RWPE1 (cell line): ENCODE measurements at regions not wholly inside any gene's neighbourhood (a gene's known extent, or its start where the extent isn't known, plus 50 kb on each side); places are given as distances from the start of the nearest gene placed in this dataset.

Experiments
- CTCF ChIA-PET: fragments of 350-600 bp; sonication (Branson Sonifier 250); formaldehyde crosslinking; extraction: SDS; loops from one replicate; lab custom pipeline; 2021; lab: Yijun Ruan, JAX
- POLR2A ChIA-PET: fragments of 400-600 bp; formaldehyde crosslinking; extraction: SDS; loops from one replicate; lab custom pipeline; 2020; ENCODE audit warnings: antibody characterized with exemption; ENCODE audit not compliant: low non-redundant PET; lab: Yijun Ruan, JAX
- DNase-seq: peaks from one replicate; pipeline ENCODE4 v3.0.0; 2012; ENCODE audit warnings: low spot score
- H3K27ac ChIP-seq: fragments of 450-650 bp; 2 replicates; pipeline ENCODE4 v1.5.1; 2017
- CTCF ChIP-seq: fragments of 450-650 bp; conservative IDR thresholded peaks from 2 replicates; pipeline ENCODE4 v1.5.1; 2017; ENCODE audit warnings: low read depth, mild to moderate bottlenecking

- POLR2A ChIA-PET, result no interaction called here
- TF ChIP-seq CTCF, result no peak
- CTCF ChIA-PET, result no interaction called here
- DNase-seq, result peak; percentile 50
- no peak overlapping the region for H3K27ac ChIP-seq
Observed at GRCh38 chr3:64977308-64978100, 289.7 kb upstream of the ADAMTS9 start.

GRCh38 chr3:64976456-64976855 lies 288.7 kb upstream of the ADAMTS9 start:
- ChIA-PET POLR2A (no interaction called here), CTCF (no interaction called here)

GRCh38 chr3:64975147-64975546 lies 287.3 kb upstream of the ADAMTS9 start:
- CTCF ChIA-PET, result no interaction called here
- H3K27ac ChIP-seq, result no peak overlapping the region
- TF ChIP-seq CTCF, result no peak

More at GRCh38 chr3:64976456-64976855, 288.7 kb upstream of the ADAMTS9 start:
- no peak overlapping the region for H3K27ac ChIP-seq
- no peak for DNase-seq
- TF ChIP-seq CTCF, result no peak

GRCh38 chr3:64974401-64974800 lies 286.6 kb upstream of the ADAMTS9 start:
- ChIA-PET CTCF (no interaction called here), POLR2A (no interaction called here)
- no peak for DNase-seq
- TF ChIP-seq CTCF, result no peak
- H3K27ac ChIP-seq, result no peak overlapping the region

More at GRCh38 chr3:64975147-64975546, 287.3 kb upstream of the ADAMTS9 start:
- POLR2A ChIA-PET, result no interaction called here
- DNase-seq, result no peak

- ChIA-PET POLR2A (no interaction called here), CTCF (no interaction called here)
- no peak for DNase-seq
- no peak overlapping the region for H3K27ac ChIP-seq
- no peak for TF ChIP-seq CTCF
Observed at GRCh38 chr3:64972793-64973192, 285.0 kb upstream of the ADAMTS9 start.

- CTCF ChIA-PET, result no interaction called here
- DNase-seq, result no peak
- TF ChIP-seq CTCF, result no peak
- POLR2A ChIA-PET, result no interaction called here
- H3K27ac ChIP-seq, result no peak overlapping the region
Observed at GRCh38 chr3:64971602-64972001, 283.8 kb upstream of the ADAMTS9 start.
